ENCODE measurements at regions not wholly inside any gene's neighbourhood (a gene's known extent, or its start where the extent isn't known, plus 50 kb on each side); places are given as distances from the start of the nearest gene placed in this dataset.
A peak's percentile ranks its signal among the peaks of the same experiment; 100 is the strongest.
"Not testable (repeated sequence)": the region's sequence is repeated elsewhere in the genome, so short reads cannot be mapped to it uniquely, and the experiment has no call there.

GRCh38 chr12:5096241-5096924 lies 52.7 kb downstream of the KCNA5 start:
- no peak for DNase-seq

- DNase-seq = no peak
Observed at GRCh38 chr12:5097786-5098185, 54.1 kb downstream of the KCNA5 start.

- no peak for DNase-seq
Observed at GRCh38 chr12:5099136-5099535, 55.5 kb downstream of the KCNA5 start.

- DNase-seq = no peak
Observed at GRCh38 chr12:5099591-5099990, 55.9 kb downstream of the KCNA5 start.

DNA sequence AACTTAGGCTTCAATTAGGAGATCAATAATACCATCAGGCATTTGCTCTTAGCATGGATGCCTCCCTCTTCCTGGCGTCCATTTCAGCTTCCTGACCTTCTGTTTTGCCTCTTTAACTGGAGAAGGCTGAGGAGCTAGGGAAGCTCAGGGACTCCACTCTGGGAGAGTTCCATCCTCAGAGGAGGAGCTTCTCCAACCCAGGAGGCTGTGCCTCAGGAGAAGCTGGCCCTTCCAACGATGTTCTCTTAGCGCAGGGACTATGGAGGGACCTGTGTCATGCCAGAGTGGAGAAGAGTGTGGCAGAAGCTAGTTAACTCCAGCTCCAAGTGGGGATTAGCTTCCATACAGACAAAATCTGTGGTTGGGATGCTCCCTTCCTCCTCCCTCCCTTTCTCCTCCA lies 58.0 kb downstream of the KCNA5 start:
- no peak for DNase-seq

DNA sequence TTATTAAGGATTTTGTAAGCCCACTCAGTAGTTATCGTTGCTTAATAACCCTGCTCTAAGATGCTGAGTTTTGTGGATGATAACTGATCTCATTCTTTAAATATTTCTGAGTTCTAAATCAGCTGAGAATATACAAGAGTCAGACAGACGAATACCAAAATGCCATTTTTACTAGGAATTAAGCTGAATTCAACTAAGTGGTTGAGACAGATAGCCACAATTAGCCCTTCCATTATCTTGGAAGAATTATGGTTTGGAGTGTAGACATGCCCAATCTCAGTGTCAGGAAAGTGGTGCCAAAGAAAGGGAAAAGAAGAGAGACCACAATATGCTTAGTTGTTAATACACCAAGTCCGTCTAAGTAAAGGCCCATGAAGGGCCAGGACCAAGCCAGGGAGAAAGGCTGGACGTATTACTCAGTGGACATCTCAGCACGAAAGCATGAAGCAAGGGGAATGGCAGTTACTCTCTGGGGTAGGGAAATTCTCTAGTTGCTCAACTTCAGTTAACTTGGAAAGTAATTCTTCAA lies 58.6 kb downstream of the KCNA5 start:
- no peak for DNase-seq

- DNase-seq = no peak
Observed at GRCh38 chr12:5102806-5103205, 59.1 kb downstream of the KCNA5 start.

- no peak for DNase-seq
Observed at GRCh38 chr12:5110345-5110744, 66.7 kb downstream of the KCNA5 start.

- no peak for DNase-seq
Observed at GRCh38 chr12:5114436-5114835, 70.8 kb downstream of the KCNA5 start.

DNA sequence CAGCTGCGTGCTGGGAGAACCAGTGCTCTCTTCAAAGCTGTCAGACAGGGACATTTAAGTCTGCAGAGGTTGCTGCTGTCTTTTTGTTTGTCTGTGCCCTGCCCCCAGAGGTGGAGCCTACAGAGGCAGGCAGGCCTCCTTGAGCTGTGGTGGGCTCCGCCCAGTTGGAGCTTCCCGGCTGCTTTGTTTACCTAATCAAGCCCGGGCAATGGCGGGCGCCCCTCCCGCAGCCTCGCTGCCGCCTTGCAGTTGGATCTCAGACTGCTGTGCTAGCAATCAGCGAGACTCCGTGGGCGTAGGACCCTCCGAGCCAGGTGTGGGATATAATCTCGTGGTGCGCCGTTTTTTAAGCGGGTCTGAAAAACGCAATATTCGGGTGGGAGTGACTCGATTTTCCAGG lies 78.1 kb downstream of the KCNA5 start:
- DNase-seq = not testable (repeated sequence)

GRCh38 chr12:5122256-5122831 lies 78.7 kb downstream of the KCNA5 start:
- DNase-seq = peak; percentile 60

DNA sequence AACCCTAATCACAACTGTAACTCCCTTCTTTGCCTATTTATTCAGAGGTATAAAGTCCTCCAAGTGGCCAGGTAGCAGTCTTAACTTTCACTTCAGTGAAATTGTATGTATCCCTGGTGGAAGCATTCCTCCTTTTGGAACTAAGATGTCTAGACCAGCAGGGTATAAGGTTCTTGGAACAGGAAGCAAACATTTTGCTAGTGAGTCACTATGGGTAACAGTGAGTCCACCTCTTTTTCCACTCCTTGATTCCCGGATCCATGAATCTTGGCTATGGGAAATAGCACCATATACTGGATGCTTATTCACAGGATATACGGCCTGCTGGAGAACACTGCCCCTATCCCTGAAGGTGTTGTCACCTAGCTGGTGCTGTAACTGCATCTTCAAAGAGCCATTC lies 80.2 kb downstream of the KCNA5 start:
- no peak for DNase-seq

DNA sequence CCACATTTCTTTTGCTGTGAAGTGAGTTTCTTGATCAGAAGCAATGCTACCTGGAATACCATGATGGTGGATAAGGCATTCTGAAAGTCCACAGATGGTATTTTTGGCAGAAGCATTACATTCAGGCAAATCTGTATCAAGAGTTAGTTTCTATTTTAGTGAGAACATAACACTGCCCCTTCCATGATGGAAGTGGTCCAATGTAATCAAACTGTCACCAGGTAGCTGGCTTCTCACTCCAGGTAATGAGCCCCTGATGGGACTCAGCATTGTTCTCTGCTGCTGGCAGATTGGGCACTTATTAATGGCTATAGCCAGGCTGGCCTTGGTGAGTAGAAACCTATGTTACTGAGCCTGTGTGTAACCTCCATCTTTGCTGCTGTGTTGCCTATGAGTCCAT lies 80.7 kb downstream of the KCNA5 start:
- peak; percentile 7 for DNase-seq

DNA sequence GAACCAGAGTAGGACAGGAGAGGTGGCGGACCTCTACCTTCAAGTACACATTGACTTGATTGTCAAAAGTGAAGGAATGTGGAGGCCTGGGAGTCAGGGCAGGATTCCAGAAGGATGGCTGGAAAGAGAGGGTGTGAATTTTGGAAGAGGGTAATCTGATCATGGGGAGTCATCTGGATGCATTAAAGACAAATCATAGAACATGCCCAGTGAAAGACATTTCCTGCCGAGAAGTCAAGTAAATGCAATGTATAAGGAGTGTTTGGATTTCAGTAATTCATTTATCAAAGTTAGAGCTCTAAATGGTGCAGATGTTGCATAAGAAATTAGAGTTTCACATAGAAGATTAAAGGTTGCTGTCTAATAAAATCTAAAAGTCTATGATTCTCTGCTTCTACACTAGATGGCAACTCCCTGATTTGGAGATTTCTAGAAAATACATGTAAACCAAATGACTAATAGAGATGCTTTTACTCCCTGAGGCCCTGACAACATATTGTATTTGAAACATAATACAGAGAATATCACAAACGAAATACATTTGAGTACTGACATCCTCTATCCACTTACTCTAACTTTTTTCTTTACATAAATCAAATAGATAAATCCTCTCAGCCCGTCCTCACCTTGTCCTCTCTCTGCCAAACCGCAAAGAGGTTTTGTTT lies 91.3 kb downstream of the KCNA5 start:
- DNase-seq = no peak

DNA sequence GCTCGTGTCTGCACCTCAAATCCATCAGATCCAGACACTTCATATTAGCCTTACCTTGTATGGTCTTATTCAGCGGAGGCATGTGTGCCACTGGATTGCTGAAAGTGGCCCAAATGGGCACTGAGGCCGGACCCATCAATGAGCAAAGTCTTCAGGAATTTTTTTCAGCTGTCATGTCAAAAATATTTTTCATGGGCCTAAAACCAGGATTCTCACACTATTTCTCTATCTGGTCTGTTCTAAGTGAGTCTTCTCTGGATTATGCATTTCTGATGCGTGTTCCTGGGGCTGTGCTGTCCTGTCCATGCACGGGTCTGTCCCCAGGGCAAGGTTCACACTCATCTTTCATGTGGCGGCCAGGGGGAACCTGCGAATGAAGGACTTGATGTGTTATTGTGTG lies 94.6 kb downstream of the KCNA5 start:
- DNase-seq = no peak

DNA sequence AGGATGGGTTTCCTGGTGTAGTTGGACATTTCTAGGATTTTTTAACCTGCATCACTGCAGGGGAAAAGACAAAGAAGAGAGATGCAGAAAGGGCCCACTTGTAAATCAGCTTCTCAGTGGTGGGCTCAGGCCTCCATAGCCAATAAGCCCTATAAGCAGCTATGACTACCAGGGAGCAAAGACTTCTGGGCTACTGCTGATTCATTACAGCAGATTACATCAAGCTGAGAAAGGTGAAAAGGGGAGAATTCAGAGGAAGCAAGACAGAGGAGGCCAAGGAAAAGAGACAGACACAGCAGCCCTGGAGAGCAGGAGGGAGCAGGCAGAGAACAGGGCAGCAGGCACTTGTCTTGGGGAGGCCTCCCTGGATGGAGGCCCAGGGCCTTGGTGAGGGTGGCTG lies 95.2 kb downstream of the KCNA5 start:
- DNase-seq = no peak

- DNase-seq = no peak
Observed at GRCh38 chr12:5139751-5140150, 96.1 kb downstream of the KCNA5 start.

DNA sequence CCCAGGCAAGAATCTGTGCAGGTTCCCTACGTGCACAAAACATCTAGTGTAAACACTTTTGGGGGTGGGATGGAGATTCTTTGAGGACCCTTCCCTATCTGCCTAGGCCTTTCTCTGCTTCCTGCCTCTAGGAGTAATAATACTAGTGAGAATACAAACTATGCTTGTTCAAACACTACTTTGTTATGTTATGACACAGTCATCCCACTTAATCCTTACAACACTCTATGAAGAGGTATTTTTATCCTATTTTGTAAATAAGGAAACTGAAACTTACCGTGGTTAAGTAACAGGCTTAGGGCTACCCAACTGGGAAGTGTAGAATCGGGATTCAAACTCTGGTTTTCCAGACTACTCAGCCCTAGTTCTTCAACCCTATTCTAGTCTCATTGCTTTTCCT lies 96.5 kb downstream of the KCNA5 start:
- DNase-seq = no peak

GRCh38 chr12:5148880-5149279 lies 105.2 kb downstream of the KCNA5 start:
- DNase-seq = no peak

DNA sequence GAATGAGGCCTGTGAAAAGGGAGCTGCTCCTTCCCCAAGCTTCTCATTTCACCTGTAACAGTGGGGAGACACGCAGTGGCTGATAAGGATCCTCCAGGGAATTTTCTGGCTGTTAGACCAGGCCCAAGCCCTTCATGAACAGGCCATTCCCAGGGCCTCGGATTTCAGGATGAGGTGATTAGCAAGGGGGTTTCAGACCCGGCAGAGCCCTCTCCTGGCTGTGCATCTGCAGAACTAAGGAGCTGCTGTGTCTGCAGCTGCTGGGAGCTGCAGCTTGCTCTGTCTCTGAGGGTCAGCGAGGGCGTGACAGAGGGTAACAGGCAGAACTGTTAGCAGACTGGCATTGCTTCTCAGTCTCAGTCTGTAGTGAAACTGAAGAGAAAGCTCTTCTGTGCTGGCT lies 110.4 kb downstream of the KCNA5 start:
- DNase-seq = no peak

- no peak for DNase-seq
Observed at GRCh38 chr12:5155866-5156265, 112.2 kb downstream of the KCNA5 start.

DNA sequence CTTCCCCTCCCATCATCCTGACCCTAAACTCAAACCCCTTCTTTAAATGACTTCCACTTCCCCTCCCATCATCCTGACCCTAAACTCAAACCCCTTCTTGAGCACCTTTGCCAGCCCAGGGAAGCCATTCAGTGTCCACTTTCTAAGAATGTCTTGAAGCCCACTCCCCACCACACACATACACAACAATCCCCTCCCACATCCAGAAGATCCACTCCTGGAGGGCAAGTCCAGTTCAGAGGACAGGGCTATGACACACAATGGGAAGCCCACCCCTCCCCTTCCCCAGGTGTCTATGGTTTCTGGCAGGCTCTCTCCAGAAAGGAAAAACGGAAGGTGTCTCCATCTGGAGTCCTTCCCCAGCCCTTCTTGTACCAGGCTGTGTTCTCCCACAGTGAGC lies 117.1 kb downstream of the KCNA5 start:
- DNase-seq = no peak

DNA sequence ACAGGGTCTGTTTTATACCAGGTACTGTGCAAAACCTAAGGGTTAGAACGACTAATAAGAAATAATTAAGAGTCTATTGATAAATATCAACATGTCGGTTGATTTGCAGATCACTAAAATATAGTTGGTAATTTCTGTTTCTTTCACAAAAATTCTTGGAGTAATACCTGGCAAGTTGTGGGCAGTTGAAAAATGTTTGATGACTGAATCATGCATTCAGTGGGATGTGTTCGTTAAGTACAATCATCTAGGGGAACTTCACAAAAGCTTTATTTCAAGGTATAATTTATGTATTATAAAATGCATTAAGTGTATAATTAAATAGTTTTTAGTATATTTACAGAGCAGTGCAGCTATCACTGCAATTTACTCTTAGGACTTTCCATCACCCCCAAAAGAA lies 120.0 kb downstream of the KCNA5 start:
- DNase-seq = no peak

GRCh38 chr12:5165296-5165970 lies 121.8 kb downstream of the KCNA5 start:
- DNase-seq = no peak

Data from NCI-H1105 treated with DMSO at 0.1 percent for 48 hours (cell line).